SU-DHL-6 (cell line): ENCODE measurements at regions not wholly inside any gene's neighbourhood (a gene's known extent, or its start where the extent isn't known, plus 50 kb on each side); places are given as distances from the start of the nearest gene placed in this dataset.

Experiments
- H2AFZ ChIP-seq: fragments of 200-600 bp; sonication (generic); 2 replicates; pipeline ENCODE4 v1.6.1; 2014; ENCODE audit warnings: low read depth, mild to moderate bottlenecking, moderate library complexity, mixed read lengths, antibody characterized with exemption, low read length; ENCODE audit not compliant: severe bottlenecking
- H3F3A ChIP-seq: fragments of 200-600 bp; shearing (Covaris generic); 2 replicates; pipeline ENCODE4 v1.6.0; 2016; ENCODE audit warnings: antibody characterized with exemption, mild to moderate bottlenecking; ENCODE audit not compliant: insufficient read depth
- H3K27ac ChIP-seq: fragments of 200-600 bp; sonication (generic); 2 replicates; pipeline ENCODE4 v1.5.1; 2016; ENCODE audit warnings: low read depth, mild to moderate bottlenecking, low read length, moderate library complexity, mixed read lengths
- H3K27me3 ChIP-seq: fragments of 200-600 bp; sonication (generic), shearing (Covaris generic); 2 replicates; pipeline ENCODE4 v1.6.0; 2014; ENCODE audit warnings: mild to moderate bottlenecking, low read length
- H3K36me3 ChIP-seq: fragments of 200-600 bp; sonication (generic); 2 replicates; pipeline ENCODE4 v1.6.1; 2014; ENCODE audit warnings: mild to moderate bottlenecking, low read length, mixed read lengths
- H3K4me2 ChIP-seq: fragments of 300-600, 200-600 bp; shearing (Covaris generic), sonication (generic); 2 replicates; pipeline ENCODE4 v1.6.0; 2014; ENCODE audit warnings: low read length, low read depth, mild to moderate bottlenecking; ENCODE audit not compliant: poor library complexity, severe bottlenecking
- H3K4me3 ChIP-seq: fragments of 200-600 bp; sonication (generic); 2 replicates; pipeline ENCODE4 v1.5.1; 2014; ENCODE audit warnings: antibody characterized with exemption, low read length, mild to moderate bottlenecking, mixed read lengths; ENCODE audit not compliant: insufficient read depth, poor library complexity, severe bottlenecking
- H3K79me2 ChIP-seq: fragments of 200-600 bp; sonication (generic); 2 replicates; pipeline ENCODE4 v1.6.1; 2014; ENCODE audit warnings: mild to moderate bottlenecking, low read length, moderate library complexity; ENCODE audit not compliant: insufficient read depth
- H3K9ac ChIP-seq: fragments of 200-600 bp; sonication (generic); 2 replicates; pipeline ENCODE4 v1.7.0; 2014; ENCODE audit warnings: mild to moderate bottlenecking, low read length
- H3K9me2 ChIP-seq: fragments of 200-600 bp; sonication (generic); replicated peaks from 2 replicates; pipeline ENCODE4 v1.6.1; 2014; ENCODE audit warnings: low read length; ENCODE audit not compliant: insufficient read depth
- H3K9me3 ChIP-seq: fragments of 200-600 bp; sonication (generic); 2 replicates; pipeline ENCODE4 v1.6.1; 2014; ENCODE audit warnings: low read length, mixed read lengths; ENCODE audit not compliant: insufficient read depth
- H4K20me1 ChIP-seq: fragments of 200-600 bp; sonication (generic); 2 replicates; pipeline ENCODE4 v1.6.1; 2014; ENCODE audit warnings: low read depth, mild to moderate bottlenecking, antibody characterized with exemption, low read length, moderate library complexity, mixed read lengths
- EZH2phosphoT487 ChIP-seq: fragments of 200-600 bp; sonication (generic), shearing (Covaris generic); conservative IDR thresholded peaks from 2 replicates; pipeline ENCODE4 v1.6.1; 2018; ENCODE audit warnings: mild to moderate bottlenecking, antibody characterized with exemption, low read length, moderate library complexity, mixed read lengths
- TF ChIP-seq, protein P1 (sequence below): fragments of 200-600 bp; sonication (generic); IDR thresholded peaks from one replicate; pipeline ENCODE4 v1.5.1; 2017; ENCODE audit warnings: antibody characterized with exemption, mild to moderate bottlenecking, low read length, moderate library complexity; ENCODE audit not compliant: insufficient read depth, poor library complexity, severe bottlenecking

DNA sequence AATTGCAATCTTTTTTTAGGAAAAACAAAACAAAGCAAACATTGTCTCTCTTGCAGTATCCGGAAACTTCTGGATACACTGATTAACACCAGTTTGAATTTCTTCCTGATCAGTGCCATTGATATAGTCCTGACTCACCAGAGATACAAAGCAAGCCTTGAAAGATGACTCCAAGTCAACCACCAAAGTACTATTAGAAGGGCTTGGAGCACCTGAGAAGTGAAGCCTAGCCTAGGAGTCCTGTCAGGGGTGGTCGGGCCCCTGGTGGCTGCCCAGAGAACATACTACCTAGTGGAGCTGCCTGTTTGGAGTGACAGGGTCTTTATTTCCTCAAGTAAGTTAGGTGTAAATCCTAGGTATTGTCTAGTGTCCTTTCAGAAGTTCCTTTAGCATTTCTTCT is 593.2 kb downstream of the ZNF674 start:
- Histone ChIP-seq H3K9ac (no peak overlapping the region), H3K27me3 (no peaks in the 10 kb centered on the region), H3K79me2 (no peaks in the 10 kb centered on the region), H3F3A (no peaks in the 10 kb centered on the region), H3K4me3 (no peak overlapping the region), H3K4me2 (no peak overlapping the region), H3K9me3 (no peaks in the 10 kb centered on the region), H4K20me1 (no peaks in the 10 kb centered on the region), H3K9me2 (no peaks in the 10 kb centered on the region), H2AFZ (no peak overlapping the region), H3K27ac (no peak overlapping the region), H3K36me3 (no peaks in the 10 kb centered on the region)
- TF ChIP-seq, protein P1, sequence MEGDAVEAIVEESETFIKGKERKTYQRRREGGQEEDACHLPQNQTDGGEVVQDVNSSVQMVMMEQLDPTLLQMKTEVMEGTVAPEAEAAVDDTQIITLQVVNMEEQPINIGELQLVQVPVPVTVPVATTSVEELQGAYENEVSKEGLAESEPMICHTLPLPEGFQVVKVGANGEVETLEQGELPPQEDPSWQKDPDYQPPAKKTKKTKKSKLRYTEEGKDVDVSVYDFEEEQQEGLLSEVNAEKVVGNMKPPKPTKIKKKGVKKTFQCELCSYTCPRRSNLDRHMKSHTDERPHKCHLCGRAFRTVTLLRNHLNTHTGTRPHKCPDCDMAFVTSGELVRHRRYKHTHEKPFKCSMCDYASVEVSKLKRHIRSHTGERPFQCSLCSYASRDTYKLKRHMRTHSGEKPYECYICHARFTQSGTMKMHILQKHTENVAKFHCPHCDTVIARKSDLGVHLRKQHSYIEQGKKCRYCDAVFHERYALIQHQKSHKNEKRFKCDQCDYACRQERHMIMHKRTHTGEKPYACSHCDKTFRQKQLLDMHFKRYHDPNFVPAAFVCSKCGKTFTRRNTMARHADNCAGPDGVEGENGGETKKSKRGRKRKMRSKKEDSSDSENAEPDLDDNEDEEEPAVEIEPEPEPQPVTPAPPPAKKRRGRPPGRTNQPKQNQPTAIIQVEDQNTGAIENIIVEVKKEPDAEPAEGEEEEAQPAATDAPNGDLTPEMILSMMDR: no peak
- TF ChIP-seq EZH2phosphoT487: no peak

DNA sequence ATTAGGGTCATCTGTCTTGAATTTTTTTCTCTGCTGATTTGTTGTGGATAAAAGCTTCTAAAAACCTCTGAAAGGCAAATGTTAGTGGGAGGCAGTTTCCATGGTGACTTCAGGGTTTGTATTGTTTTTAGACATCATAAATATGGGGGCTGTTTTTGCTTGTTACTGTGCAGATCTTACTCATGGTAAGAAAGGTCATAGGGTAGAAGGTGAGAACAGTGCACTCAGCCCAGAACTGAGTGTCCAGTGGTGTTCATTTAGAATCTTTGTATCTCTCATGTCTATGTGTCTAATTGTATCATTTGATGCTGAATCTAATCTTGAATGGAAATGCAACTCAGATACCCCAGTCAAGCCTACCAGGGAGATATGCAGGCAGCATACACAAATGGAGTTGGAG is 609.8 kb downstream of the ZNF674 start:
- Histone ChIP-seq H3K9ac (no peak overlapping the region), H2AFZ (no peak overlapping the region), H3F3A (no peaks in the 10 kb centered on the region), H3K79me2 (no peaks in the 10 kb centered on the region), H3K4me3 (no peak overlapping the region), H3K27ac (no peak overlapping the region), H3K9me3 (no peaks in the 10 kb centered on the region), H3K4me2 (no peak overlapping the region), H4K20me1 (no peaks in the 10 kb centered on the region), H3K27me3 (no peaks in the 10 kb centered on the region), H3K9me2 (no peaks in the 10 kb centered on the region), H3K36me3 (no peaks in the 10 kb centered on the region)
- TF ChIP-seq EZH2phosphoT487: no peak
- TF ChIP-seq, protein P1: no peak

DNA sequence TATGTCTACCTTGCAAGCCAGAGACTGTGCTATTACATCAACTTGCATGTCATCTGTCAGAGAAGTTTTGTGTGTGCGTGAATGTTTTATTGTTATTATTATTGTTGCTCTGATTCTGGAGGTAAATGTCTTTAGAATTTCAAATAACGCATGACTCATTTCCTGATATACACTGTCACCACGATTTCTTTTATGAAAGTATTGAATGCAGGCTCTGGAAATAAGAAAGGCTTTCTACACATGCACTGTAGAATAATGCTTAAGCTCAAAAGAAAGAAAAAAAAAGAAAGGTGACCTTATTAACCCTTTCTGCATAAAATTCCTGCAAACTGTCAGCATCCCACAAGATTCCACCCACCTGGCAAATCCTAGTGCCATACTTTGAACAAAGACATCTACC is 632.9 kb downstream of the ZNF674 start:
- no peaks in the 10 kb centered on the region for H3K27me3 ChIP-seq
- H3F3A ChIP-seq: no peaks in the 10 kb centered on the region
- no peak overlapping the region for H2AFZ ChIP-seq
- no peak overlapping the region for H3K4me2 ChIP-seq
- no peaks in the 10 kb centered on the region for H4K20me1 ChIP-seq
- no peak overlapping the region for H3K27ac ChIP-seq
- no peaks in the 10 kb centered on the region for H3K9me3 ChIP-seq
- no peak for TF ChIP-seq EZH2phosphoT487
- TF ChIP-seq, protein P1: no peak
- no peaks in the 10 kb centered on the region for H3K9me2 ChIP-seq
- no peaks in the 10 kb centered on the region for H3K36me3 ChIP-seq
- H3K9ac ChIP-seq: no peak overlapping the region
- no peaks in the 10 kb centered on the region for H3K79me2 ChIP-seq
- no peak overlapping the region for H3K4me3 ChIP-seq
